Urinary bladder (tissue), 3 donors: ENCODE measurements at regions not wholly inside any gene's neighbourhood (a gene's known extent, or its start where the extent isn't known, plus 50 kb on each side); places are given as distances from the start of the nearest gene placed in this dataset.

Experiments
- DNase-seq: peaks from one replicate; pipeline ENCODE4 v3.0.0-alpha.2; 2015; ENCODE audit errors: extremely low spot score
- H3K27ac ChIP-seq: one replicate; pipeline ENCODE4 v1.5.1; 2013; ENCODE audit warnings: low read depth, mild to moderate bottlenecking, moderate library complexity
- H3K36me3 ChIP-seq: one replicate; pipeline ENCODE4 v1.6.1; 2013; ENCODE audit warnings: mild to moderate bottlenecking, moderate library complexity; ENCODE audit not compliant: insufficient read depth
- H3K4me1 ChIP-seq: one replicate; pipeline ENCODE4 v1.6.1; 2013; ENCODE audit warnings: mild to moderate bottlenecking, moderate library complexity; ENCODE audit not compliant: insufficient read depth
- H3K4me3 ChIP-seq: one replicate; pipeline ENCODE4 v1.5.1; 2013; ENCODE audit warnings: low read depth, low read length
- WGBS: extraction: QIAGEN DNeasy Blood & Tissue Kit; methylation state at CpG from one replicate; pipeline ENCODE4 v1.1.7; 2013; 5-methylcytosine and 5-hydroxymethylcytosine counted together
- donor health status: healthy with polysubstance abuse.
- donor health status: healthy.

DNA sequence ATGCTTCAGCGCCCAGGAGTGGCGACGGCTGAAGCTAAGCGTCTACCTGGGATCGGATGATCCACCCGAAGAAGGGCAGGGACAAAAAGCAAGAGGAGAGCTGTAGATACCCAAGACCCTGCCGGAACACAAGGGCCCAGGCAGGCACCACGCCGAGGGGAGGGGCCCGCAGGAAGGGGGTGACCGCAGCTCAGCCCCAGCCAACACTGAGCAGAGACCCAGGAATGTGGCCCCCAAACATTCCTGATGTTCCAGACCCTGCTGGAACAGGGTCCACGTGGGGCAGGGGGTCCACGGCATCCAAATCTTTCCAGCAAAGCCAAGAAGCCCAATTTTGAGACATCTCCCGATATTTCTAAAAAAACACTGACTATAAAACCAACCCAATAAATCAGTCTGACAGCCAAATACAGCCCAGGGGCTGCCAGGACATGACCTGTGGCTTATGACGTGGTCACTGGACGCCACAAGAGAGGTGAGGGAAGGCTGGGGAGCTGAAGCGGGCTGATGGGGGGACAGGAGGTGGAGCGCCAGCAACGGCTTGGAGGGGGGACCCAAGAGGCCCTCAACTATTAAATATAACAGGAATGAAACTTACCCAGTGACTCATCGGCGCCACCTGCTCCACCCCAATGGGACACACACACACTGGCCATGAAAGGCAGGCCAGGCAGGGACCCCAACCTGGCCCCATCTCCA, 58.9 kb downstream of the NCOR2 start:
- WGBS: 42% methylated on average over 21 of the region's 21 CpGs
- Histone ChIP-seq H3K4me3 (no peak overlapping the region), H3K36me3 (no peaks in the 10 kb centered on the region), H3K4me1 (no peaks in the 10 kb centered on the region), H3K27ac (no peak overlapping the region)
- no peak for DNase-seq

DNA sequence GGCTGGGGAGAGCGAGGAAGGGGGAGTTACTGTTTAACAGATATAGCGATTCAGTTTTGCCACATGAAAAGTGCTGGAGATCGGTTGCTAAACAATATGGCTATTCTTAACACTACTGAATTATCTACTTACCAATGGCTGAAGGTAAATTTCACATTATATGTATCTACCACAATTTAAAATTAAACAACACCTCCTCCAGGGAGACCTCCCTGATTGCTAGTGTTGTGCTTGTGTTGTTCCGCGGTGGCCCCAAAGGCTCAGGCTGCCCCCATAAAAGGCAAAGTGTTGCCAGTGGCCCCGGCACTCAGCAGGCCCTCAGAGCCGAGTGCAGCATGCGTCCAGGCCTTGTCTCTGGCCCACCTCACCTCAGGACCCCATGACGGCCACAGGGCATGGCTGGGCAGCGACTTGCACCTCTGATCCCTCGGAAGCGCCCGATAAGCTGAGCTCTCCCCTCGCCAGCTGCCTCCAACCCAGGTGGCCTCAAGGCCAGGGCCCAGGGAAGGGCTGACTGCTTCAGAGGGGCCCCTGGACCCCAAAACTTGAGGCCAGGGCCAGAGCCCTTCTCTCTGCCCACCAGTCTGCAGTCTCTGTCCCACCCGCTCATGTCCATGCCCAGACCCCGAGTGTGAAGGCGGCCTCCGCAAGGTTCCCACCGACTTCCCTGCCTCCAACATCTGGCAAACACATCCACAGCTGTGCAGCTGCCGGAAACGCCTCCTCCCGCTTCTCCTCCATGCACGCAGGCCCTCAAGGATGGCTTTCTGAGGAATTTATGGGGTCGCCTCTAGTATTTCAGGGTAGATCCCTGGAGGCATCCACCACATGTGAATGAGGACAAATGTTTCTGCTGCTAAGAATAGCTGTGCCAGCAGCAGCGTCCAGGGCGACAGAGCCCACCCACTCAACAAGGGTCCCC, 60.0 kb downstream of the NCOR2 start:
- H3K27ac ChIP-seq: no peak overlapping the region
- no peak overlapping the region for H3K4me3 ChIP-seq
- WGBS: 63% methylated on average over 26 of the region's 26 CpGs
- no peaks in the 10 kb centered on the region for H3K4me1 ChIP-seq
- DNase-seq: no peak
- H3K36me3 ChIP-seq: no peaks in the 10 kb centered on the region

DNA sequence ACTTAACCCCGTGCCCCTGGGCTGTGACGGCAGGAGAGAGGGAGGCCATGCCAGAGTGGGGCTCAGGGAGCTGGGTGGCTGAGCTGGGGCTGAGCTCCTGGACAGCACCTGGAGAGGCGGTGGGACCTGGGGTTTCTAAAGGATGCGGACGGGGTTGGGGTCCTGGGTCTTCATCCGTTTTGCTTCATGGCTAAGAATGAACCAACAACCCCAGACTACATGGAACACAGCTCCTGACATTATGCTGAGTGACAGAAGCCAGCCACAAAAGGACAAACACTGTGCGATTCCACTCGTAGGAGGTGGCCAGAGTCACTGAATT, 60.6 kb downstream of the NCOR2 start:
- Histone ChIP-seq H3K27ac (peak overlapping the region; percentile 53), H3K4me3 (no peak overlapping the region), H3K36me3 (no peaks in the 10 kb centered on the region), H3K4me1 (no peaks in the 10 kb centered on the region)
- WGBS: 60% methylated on average over 8 of the region's 8 CpGs
- DNase-seq: no peak

DNA sequence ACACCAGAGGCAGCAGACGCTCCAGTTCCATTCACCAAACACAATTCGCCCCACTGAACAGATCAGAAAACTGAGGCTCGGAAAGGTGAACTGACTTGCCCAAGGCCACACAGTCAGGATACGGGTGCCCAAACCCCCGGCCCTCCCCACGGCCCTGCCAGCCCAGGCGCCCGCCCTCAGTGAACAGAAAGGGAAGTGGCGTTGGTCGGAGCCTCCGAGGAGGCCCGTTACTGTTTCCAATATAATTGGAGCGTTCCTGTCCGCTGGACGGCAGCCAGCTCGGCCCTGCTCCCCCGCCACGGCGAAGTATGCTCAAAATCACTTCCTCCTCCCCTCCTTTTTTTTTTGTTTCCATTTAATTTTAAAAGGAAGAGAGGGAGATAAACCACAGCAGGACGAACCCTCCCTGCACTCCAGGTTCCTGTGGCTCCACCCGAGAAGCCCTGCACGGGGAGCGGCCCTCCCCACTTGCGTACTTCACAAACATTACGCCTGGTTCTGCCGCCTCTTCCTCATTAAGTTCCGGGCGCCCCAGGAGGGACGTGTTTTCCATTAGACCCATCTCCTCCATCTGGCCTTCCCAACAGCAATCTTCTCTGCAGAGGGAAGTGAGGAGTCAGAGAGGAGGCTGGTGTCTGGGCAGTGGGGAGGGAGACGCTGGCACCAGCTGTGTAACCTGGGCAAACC, 61.1 kb downstream of the NCOR2 start:
- Histone ChIP-seq H3K4me3 (no peak overlapping the region), H3K36me3 (no peaks in the 10 kb centered on the region), H3K27ac (peak overlapping the region; percentile 53), H3K4me1 (no peaks in the 10 kb centered on the region)
- no peak for DNase-seq
- WGBS: 25% methylated on average over 30 of the region's 30 CpGs

DNA sequence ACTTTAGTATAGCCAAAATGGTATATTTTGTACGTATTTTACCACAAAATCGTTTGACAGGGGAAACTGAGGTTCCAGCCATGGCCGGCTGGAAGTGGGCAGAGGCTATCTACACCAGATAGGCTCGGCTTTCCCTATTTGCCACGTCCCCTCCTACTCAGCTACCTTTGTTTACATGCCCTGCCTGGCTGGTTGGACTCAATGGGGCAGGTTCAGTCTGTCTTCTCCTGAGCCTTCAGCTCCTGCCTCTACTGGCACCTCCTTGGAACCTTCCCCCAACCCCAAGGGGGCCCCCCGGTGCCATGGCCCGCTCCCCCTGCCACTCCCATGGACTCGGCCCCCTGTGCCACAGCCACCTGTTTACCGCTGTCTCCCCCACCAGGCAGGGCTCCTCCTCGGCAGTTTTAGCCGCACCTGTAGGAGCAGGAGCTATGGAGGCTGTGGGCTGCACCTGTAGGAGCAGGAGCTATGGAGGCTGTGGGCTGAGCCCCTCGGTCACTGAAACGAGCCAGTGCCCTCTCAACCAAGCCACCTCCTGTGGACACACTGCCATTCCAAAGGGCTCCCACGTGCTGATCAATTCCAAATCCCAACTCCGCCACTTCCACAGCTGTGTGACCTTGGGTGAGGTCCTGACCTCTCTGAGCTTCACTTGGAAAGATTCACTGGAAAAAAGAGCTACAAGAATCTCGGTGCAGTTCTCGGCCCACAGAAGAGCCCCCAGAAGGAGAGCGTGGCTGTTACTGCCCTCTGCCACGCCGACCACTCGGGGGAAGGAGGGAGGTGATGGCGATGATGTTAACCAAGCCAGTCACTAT, 62.2 kb downstream of the NCOR2 start:
- 88% methylated on average over 22 of the region's 22 CpGs for WGBS
- Histone ChIP-seq H3K4me3 (no peak overlapping the region), H3K4me1 (no peaks in the 10 kb centered on the region), H3K27ac (no peak overlapping the region), H3K36me3 (no peaks in the 10 kb centered on the region)
- no peak for DNase-seq

DNA sequence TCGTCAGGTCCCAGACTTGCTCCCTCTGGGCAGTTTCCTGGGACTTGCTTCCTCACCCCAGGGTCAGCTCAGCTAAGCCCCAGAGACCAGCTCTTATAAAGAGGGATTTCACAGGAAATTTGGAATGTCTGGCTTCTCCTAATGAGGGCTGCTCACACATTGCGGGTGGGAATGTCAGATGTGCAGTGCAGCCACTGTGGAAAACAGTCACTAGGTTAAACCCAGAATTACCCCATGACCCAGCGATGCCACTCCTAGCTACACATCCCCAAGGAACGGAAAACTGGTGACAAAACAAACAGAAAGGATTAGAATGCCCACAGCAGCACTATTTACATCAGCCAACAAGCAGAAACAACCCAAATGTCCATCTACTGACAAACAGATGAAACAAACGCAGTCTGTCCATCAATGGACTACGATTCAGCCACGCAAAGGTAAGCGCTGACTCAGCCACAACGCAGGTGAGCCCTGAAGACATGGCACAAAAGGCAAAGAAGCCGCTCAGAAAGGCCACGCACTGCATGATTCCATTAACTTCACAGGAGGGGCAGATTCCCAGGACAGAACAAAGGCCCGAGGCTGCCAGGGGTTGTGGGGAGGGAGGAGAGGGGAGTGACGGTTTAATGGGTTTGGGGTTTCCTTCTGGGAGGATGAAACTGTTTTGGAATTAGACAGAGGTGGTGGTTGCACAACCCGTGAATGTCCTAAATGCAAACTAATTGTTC, 63.0 kb downstream of the NCOR2 start:
- no peak for DNase-seq
- H3K4me1 ChIP-seq: no peaks in the 10 kb centered on the region
- no peak overlapping the region for H3K4me3 ChIP-seq

DNA sequence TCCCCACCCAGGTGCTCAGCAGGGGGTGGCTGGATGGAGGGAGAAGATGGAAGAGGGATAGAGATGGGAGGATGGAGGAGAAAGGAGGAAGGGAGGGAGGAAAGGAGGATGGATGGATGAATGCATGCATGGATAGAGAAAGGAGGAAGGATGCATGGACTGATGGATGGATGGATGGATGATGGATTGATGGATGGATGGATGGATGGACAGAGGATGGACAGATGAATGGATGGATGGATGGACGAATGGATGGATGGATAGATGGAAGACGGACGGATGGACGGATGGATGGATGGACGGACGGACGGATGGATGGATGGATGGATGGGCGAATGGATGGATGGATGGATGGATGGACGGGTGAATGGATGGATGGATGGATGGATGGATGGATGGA, 64.1 kb downstream of the NCOR2 start:
- no peak overlapping the region for H3K4me3 ChIP-seq
- no peaks in the 10 kb centered on the region for H3K36me3 ChIP-seq
- no peak overlapping the region for H3K27ac ChIP-seq
- 99% methylated on average over 9 of the region's 9 CpGs for WGBS
- no peak for DNase-seq
- no peaks in the 10 kb centered on the region for H3K4me1 ChIP-seq

More for the DNA sequence above, 63.0 kb downstream of the NCOR2 start:
- Histone ChIP-seq H3K36me3 (no peaks in the 10 kb centered on the region), H3K27ac (no peak overlapping the region)
- WGBS: 75% methylated on average over 14 of the region's 14 CpGs

DNA sequence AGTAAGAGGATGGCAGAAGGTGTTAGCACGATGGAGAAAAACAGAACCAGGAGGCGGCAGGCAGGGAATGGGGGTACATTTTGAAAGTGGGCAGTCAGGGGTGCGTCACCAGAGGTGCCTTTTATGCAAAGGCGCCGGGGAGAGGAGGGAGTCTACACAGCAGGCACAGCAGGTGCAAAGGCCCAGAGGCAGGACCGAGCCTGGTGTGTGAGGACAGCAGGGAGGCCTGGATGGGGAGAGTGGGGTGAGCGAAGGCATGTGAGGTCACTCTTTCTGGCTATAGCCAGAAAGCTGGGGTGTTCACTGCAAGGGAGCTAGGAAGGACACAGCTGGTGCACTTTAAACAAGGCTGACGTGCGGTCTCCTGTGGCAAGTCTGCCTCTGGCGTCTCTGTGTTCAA, 65.0 kb downstream of the NCOR2 start:
- DNase-seq: no peak
- Histone ChIP-seq H3K27ac (no peak overlapping the region), H3K4me1 (no peaks in the 10 kb centered on the region), H3K4me3 (no peak overlapping the region), H3K36me3 (no peaks in the 10 kb centered on the region)
- 91% methylated on average over 10 of the region's 10 CpGs for WGBS

DNA sequence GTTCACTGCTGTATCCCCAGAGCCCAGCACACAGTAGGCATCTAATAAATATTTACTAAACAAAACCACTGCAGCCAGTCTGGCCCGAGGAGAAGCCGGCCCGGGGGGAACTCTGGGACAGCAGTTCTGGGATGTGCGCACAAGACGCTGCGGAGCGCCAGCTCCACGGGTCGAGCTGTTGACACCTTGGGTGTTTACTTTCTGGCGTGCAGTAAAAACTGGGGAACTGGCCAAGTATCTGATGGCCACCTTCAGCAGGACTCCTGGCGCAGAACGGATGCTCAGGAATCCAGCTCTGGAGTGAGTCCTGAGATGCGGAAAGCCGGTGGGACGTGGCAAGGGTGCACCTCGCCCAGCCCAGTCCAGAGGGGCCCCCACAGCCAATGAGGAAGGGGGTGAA, 65.6 kb downstream of the NCOR2 start:
- Histone ChIP-seq H3K4me1 (no peaks in the 10 kb centered on the region), H3K36me3 (no peaks in the 10 kb centered on the region), H3K4me3 (no peak overlapping the region), H3K27ac (no peak overlapping the region)
- WGBS: 40% methylated on average over 16 of the region's 16 CpGs
- DNase-seq: no peak

DNA sequence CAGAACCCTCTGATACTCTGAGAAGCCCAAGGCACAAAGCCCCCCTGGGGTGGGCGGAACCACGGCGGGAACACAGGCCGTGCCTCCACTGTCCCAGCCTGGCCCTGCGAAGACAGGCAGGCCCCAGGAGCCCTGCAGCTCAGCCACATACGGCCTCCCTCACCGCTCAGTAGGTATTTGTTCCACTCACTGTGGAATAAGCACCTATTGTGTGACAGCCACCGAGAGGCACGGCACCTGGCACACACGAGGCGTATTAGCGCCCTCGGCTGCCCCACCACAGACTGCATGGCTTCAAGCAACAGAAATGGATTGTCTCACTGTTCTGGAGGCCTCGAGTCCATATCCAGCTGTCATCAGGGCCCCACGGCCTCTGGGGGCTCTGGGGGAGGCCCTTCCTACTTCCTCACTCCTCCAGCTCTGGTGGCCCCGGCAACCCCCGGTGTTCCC, 66.3 kb downstream of the NCOR2 start:
- Histone ChIP-seq H3K36me3 (no peaks in the 10 kb centered on the region), H3K27ac (no peak overlapping the region), H3K4me1 (no peaks in the 10 kb centered on the region), H3K4me3 (no peak overlapping the region)
- 76% methylated on average over 17 of the region's 17 CpGs for WGBS
- no peak for DNase-seq

DNA sequence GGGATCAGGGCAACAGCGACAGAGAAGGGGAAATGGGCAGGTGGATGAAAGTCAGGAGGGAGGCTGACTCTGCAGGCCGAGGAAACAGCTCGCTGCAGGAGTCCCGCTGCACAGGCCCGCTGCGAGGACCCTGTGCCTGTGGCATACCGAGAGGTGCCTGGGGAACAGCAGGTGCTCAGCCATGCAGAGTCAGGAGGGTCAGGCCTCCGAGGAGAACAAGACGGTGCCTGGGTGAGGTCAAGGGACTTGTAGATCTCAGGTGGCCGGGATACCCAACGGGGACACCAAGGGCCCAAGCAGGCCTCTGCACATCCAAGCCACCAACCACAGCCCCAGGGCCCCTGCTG, 67.5 kb downstream of the NCOR2 start:
- DNase-seq: no peak
- H3K4me3 ChIP-seq: no peak overlapping the region
- H3K36me3 ChIP-seq: no peaks in the 10 kb centered on the region
- H3K27ac ChIP-seq: no peak overlapping the region
- WGBS: 95% methylated on average over 11 of the region's 11 CpGs
- H3K4me1 ChIP-seq: no peaks in the 10 kb centered on the region

DNA sequence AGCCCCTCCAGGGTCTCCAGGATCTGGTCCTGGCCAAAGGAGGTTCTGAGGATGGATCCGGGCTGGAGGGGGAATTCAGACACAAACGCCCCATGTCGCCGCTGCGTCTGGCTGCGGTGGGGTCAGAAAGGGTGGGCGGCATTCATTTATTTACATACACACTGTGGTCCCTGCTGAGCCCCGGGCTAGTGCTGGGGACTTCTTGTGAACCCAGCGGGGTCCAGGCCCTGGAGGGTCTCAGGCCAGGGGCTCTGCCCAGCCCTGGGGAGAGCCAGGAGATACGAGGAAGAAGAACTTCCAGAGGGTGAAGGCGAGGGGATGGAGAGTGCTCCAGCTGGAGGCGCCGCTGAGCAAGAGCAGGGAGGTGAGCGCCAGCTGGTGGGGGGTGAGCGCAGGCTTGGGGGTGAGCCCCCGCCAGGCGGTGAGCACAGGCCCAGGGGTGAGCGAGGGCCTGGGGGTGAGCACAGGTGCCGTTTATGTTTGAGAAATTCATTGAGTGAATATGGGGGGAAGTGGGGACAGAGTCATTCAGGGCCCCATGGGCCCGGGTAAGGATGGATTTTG, 68.1 kb downstream of the NCOR2 start:
- 82% methylated on average over 20 of the region's 20 CpGs for WGBS
- H3K36me3 ChIP-seq: no peaks in the 10 kb centered on the region
- H3K4me1 ChIP-seq: no peaks in the 10 kb centered on the region
- no peak for DNase-seq
- no peak overlapping the region for H3K27ac ChIP-seq
- no peak overlapping the region for H3K4me3 ChIP-seq
